Small intestine (tissue), 7 donors: ENCODE measurements at regions not wholly inside any gene's neighbourhood (a gene's known extent, or its start where the extent isn't known, plus 50 kb on each side); places are given as distances from the start of the nearest gene placed in this dataset.
A peak's percentile ranks its signal among the peaks of the same experiment; 100 is the strongest.
"Not testable (repeated sequence)": the region's sequence is repeated elsewhere in the genome, so short reads cannot be mapped to it uniquely, and the experiment has no call there.

ENCODE experiments used
- DNase-seq, 2 donors: peaks; one replicate each; pipeline versions ENCODE4 v3.0.0 to v3.0.0-alpha.2; 2013
- FAIRE-seq: peaks from 2 replicates; lab custom pipeline; 2012; peaks lifted over from hg19 to GRCh38; lab: Jason Lieb, UNC
- H3K27ac ChIP-seq, 3 donors: one replicate each; pipeline ENCODE4 v1.5.1; 2013; ENCODE audit warnings: low read length in 2 of 3, mild to moderate bottlenecking in 2 of 3, control low read depth in 1 of 3, inconsistent platforms in 1 of 3, low read depth in 1 of 3, moderate library complexity in 1 of 3
- H3K27me3 ChIP-seq, 3 donors: one replicate each; pipeline ENCODE4 v1.6.1; 2013; ENCODE audit warnings: low read length in 3 of 3, inconsistent platforms in 1 of 3; ENCODE audit not compliant: control insufficient read depth in 3 of 3, insufficient read depth in 3 of 3
- H3K36me3 ChIP-seq, 3 donors: one replicate each; pipeline ENCODE4 v1.6.1; 2013; ENCODE audit warnings: low read length in 3 of 3, inconsistent platforms in 1 of 3, low read depth in 1 of 3, mild to moderate bottlenecking in 1 of 3, moderate library complexity in 1 of 3; ENCODE audit not compliant: control insufficient read depth in 3 of 3, insufficient read depth in 2 of 3
- H3K4me1 ChIP-seq, 3 donors: one replicate each; pipeline ENCODE4 v1.6.1; 2013; ENCODE audit warnings: low read length in 2 of 3, inconsistent platforms in 1 of 3, low read depth in 1 of 3, mild to moderate bottlenecking in 1 of 3, moderate library complexity in 1 of 3; ENCODE audit not compliant: control insufficient read depth in 3 of 3, insufficient read depth in 2 of 3
- H3K4me3 ChIP-seq, 3 donors: one replicate each; pipeline ENCODE4 v1.5.1; 2013; ENCODE audit warnings: low read length in 3 of 3, control low read depth in 1 of 3, inconsistent platforms in 1 of 3, low read depth in 1 of 3, mild to moderate bottlenecking in 1 of 3, moderate library complexity in 1 of 3
- H3K9me3 ChIP-seq, 2 donors: one replicate each; pipeline ENCODE4 v1.6.1; 2013; ENCODE audit warnings: low read depth in 1 of 2, low read length in 1 of 2; ENCODE audit not compliant: control insufficient read depth in 2 of 2, insufficient read depth in 1 of 2
- WGBS, 3 donors: extraction: QIAGEN DNeasy Blood & Tissue Kit; methylation state at CpG; one replicate each; pipeline ENCODE4 v1.1.7; 2013; 5-methylcytosine and 5-hydroxymethylcytosine counted together
- donor health status: healthy with polysubstance abuse.
- donor health status: control.
- donor health status: control.
- donor health status: Bipolar disorder and iron deficiency.
- donor health status: healthy.

GRCh38 chr3:94787734-94788270 is 724.9 kb downstream of the NSUN3 start:
- FAIRE-seq (no peak), DNase-seq (peak in 1 of 2 donors; percentile 3)
- no peaks in the 10 kb centered on the region for H3K4me1 ChIP-seq
- H3K9me3 ChIP-seq, result no peaks in the 10 kb centered on the region
- WGBS, 3 donors, result 25 to 33% (median 26%) methylated on average over 1 of the region's 1 CpG
- no peaks in the 10 kb centered on the region for H3K27me3 ChIP-seq
- no peak overlapping the region for H3K4me3 ChIP-seq
- no peak overlapping the region for H3K27ac ChIP-seq
- no peaks in the 10 kb centered on the region for H3K36me3 ChIP-seq

GRCh38 chr3:94794563-94794962 is 731.7 kb downstream of the NSUN3 start:
- Histone ChIP-seq H3K4me3 (no peak overlapping the region), H3K36me3 (no peaks in the 10 kb centered on the region), H3K4me1 (no peaks in the 10 kb centered on the region), H3K27ac (no peak overlapping the region), H3K9me3 (peaks cover 0 to 2% of the 10 kb centered on the region in 2 donors), H3K27me3 (no peaks in the 10 kb centered on the region)
- FAIRE-seq (no peak), DNase-seq (no peak)

GRCh38 chr3:94799420-94800060 is 736.7 kb downstream of the NSUN3 start:
- Histone ChIP-seq H3K36me3 (no peaks in the 10 kb centered on the region), H3K27me3 (no peaks in the 10 kb centered on the region), H3K4me1 (no peaks in the 10 kb centered on the region), H3K27ac (no peak overlapping the region), H3K4me3 (no peak overlapping the region), H3K9me3 (peaks cover 0 to 2% of the 10 kb centered on the region in 2 donors)
- 67 to 87% (median 85%) methylated on average over 1 of the region's 1 CpG for WGBS, 3 donors
- no peak for DNase-seq
- FAIRE-seq, result no peak

GRCh38 chr3:94811836-94812235 is 749.0 kb downstream of the NSUN3 start:
- no peaks in the 10 kb centered on the region for H3K9me3 ChIP-seq
- 44 to 64% (median 61%) methylated on average over 2 of the region's 2 CpGs for WGBS, 3 donors
- no peaks in the 10 kb centered on the region for H3K36me3 ChIP-seq
- no peaks in the 10 kb centered on the region for H3K27me3 ChIP-seq
- no peaks in the 10 kb centered on the region for H3K4me1 ChIP-seq
- no peak overlapping the region for H3K27ac ChIP-seq
- DNase-seq (no peak), FAIRE-seq (no peak)
- no peak overlapping the region for H3K4me3 ChIP-seq

GRCh38 chr3:94821241-94821640 is 758.4 kb downstream of the NSUN3 start:
- 52 to 63% (median 63%) methylated on average over 1 of the region's 1 CpG for WGBS, 3 donors
- no peaks in the 10 kb centered on the region for H3K9me3 ChIP-seq
- no peak for DNase-seq
- no peak overlapping the region for H3K4me3 ChIP-seq
- H3K36me3 ChIP-seq, result no peaks in the 10 kb centered on the region
- H3K27me3 ChIP-seq, result no peaks in the 10 kb centered on the region
- H3K27ac ChIP-seq, result no peak overlapping the region
- H3K4me1 ChIP-seq, result no peaks in the 10 kb centered on the region
- no peak for FAIRE-seq

- 42 to 60% (median 44%) methylated on average over 2 of the region's 2 CpGs for WGBS, 3 donors
- Histone ChIP-seq H3K27me3 (no peaks in the 10 kb centered on the region), H3K4me1 (no peaks in the 10 kb centered on the region)
These were observed 759.4 kb downstream of the NSUN3 start for GRCh38 chr3:94822298-94822697.

GRCh38 chr3:94846251-94846650 is 783.4 kb downstream of the NSUN3 start:
- not testable (repeated sequence) for H3K27me3 ChIP-seq, H3K36me3 ChIP-seq, DNase-seq, H3K4me3 ChIP-seq, H3K27ac ChIP-seq, H3K9me3 ChIP-seq, FAIRE-seq, H3K4me1 ChIP-seq
- WGBS, 3 donors, result 85 to 92% (median 88%) methylated on average over 10 of the region's 10 CpGs

More at GRCh38 chr3:94822298-94822697, 759.4 kb downstream of the NSUN3 start:
- Histone ChIP-seq H3K9me3 (no peaks in the 10 kb centered on the region), H3K27ac (no peak overlapping the region), H3K4me3 (no peak overlapping the region), H3K36me3 (no peaks in the 10 kb centered on the region)
- no peak for FAIRE-seq
- no peak for DNase-seq

- no peak for FAIRE-seq
- H3K4me3 ChIP-seq, result no peak overlapping the region
- no peaks in the 10 kb centered on the region for H3K27me3 ChIP-seq
- WGBS, 3 donors, result 32 to 69% (median 61%) methylated on average over 3 of the region's 3 CpGs
- peak; percentile 1 to 21 for DNase-seq
- no peaks in the 10 kb centered on the region for H3K36me3 ChIP-seq
- H3K27ac ChIP-seq, result no peak overlapping the region
- H3K4me1 ChIP-seq, result no peaks in the 10 kb centered on the region
- peaks cover 0 to 18% of the 10 kb centered on the region in 2 donors for H3K9me3 ChIP-seq
These were observed 799.8 kb downstream of the NSUN3 start for GRCh38 chr3:94862703-94863102.
